ENCODE measurements at regions not wholly inside any gene's neighbourhood (a gene's known extent, or its start where the extent isn't known, plus 50 kb on each side); places are given as distances from the start of the nearest gene placed in this dataset.

- no peak for DNase-seq
Observed at GRCh38 chr6:108779536-108780275, 68.5 kb upstream of the ARMC2 start.

GRCh38 chr6:108780784-108781183, 67.4 kb upstream of the ARMC2 start:
- no peak for DNase-seq

- peak; percentile 49 for DNase-seq
Observed at GRCh38 chr6:108781419-108782100, 66.7 kb upstream of the ARMC2 start.

- DNase-seq, result peak; percentile 77
Observed at GRCh38 chr6:108782179-108783041, 65.8 kb upstream of the ARMC2 start.

GRCh38 chr6:108785653-108786052, 62.6 kb upstream of the ARMC2 start:
- no peak for DNase-seq

- DNase-seq, result no peak
Observed at GRCh38 chr6:108788416-108788815, 59.8 kb upstream of the ARMC2 start.

GRCh38 chr6:108789475-108789874, 58.7 kb upstream of the ARMC2 start:
- DNase-seq, result no peak

- no peak for DNase-seq
Observed at GRCh38 chr6:108791700-108792099, 56.5 kb upstream of the ARMC2 start.

GRCh38 chr6:108793516-108794251, 54.5 kb upstream of the ARMC2 start:
- no peak for DNase-seq

- DNase-seq, result no peak
Observed at GRCh38 chr6:108795122-108795521, 53.1 kb upstream of the ARMC2 start.

GRCh38 chr6:108795814-108796213, 52.4 kb upstream of the ARMC2 start:
- DNase-seq, result no peak

- DNase-seq, result no peak
Observed at GRCh38 chr6:108796875-108797274, 51.3 kb upstream of the ARMC2 start.

- DNase-seq, result peak; percentile 39
Observed at GRCh38 chr6:108797951-108798669, 50.1 kb upstream of the ARMC2 start.

All from retina (tissue), 1 donor.